Left renal pelvis (tissue), 4 donors: ENCODE measurements at regions not wholly inside any gene's neighbourhood (a gene's known extent, or its start where the extent isn't known, plus 50 kb on each side); places are given as distances from the start of the nearest gene placed in this dataset.
"Not testable (repeated sequence)": the region's sequence is repeated elsewhere in the genome, so short reads cannot be mapped to it uniquely, and the experiment has no call there.

ENCODE experiments used
- DNase-seq, 4 donors: peaks; one replicate each; pipeline ENCODE4 v3.0.0-alpha.2; 2013; ENCODE audit warnings: low read depth in 4 of 4, low spot score in 3 of 4

GRCh38 chr1:206311611-206312273 lies 108.4 kb downstream of the SRGAP2 start:
- DNase-seq: not testable (repeated sequence)

GRCh38 chr1:206312274-206312665 lies 108.9 kb downstream of the SRGAP2 start:
- not testable (repeated sequence) for DNase-seq

DNA sequence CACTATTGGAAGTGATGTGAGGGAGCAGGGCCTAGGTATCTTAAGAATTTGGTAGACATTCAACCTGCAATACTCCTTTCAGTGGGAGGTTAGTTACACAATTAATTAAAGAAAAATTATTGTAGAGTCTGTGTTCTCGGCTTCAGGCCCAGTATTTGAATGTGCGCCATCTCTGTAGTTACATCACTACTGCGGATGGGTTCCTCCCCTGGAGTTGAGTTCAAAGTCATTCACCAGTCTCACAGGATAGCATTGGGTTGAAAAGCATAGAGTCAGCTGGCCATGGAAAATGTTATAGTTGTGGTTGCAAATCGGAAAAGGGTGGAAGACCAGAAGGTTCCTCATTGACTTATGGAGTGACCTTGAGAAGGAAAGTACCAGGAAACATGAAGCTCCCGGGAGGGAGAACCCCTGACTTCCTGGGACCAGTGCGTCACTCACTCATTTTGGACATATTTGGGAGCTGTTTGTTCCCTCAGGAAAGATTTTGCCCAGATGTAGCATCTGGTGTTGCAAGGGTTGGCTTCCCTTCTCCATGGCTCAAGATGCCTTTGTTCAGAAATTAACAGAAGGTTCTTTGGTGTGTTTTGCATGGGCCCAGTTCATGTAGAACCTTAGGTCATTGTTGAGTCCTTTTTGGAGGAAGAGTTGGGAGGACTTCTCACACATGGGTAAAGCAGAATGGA lies 111.8 kb downstream of the SRGAP2 start:
- not testable (repeated sequence) for DNase-seq

GRCh38 chr1:206316901-206317300 lies 113.6 kb downstream of the SRGAP2 start:
- DNase-seq: not testable (repeated sequence)

DNA sequence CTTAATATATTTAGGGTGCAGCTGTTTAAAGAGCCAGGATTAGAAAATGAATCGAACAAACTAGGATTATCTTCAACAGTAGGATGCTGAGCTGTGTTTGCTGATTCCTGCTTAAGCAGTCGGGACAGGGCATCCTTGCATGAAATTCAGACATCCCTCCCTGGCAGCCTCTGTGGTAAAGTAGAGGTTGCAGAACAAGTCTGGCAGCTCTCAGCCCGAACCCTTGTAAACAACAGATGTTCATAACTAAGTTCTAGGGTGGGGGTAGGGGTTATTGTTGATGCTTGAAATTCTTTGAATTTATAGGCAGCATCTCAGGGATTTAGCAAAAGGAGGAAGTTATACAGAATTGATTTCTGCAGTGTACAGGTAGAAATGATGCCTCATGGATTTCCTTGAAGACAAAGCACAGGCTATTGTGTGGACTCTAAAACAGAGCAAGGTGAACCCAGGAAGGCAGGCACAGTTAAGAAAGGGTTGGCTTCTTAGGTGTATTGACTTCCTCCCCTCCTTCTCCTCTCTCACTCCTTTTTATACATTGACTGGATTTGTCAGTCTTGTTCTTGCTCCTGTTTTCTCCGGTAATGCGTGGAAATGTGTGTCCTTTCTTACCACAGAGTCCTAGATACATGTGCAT lies 114.7 kb downstream of the SRGAP2 start:
- not testable (repeated sequence) for DNase-seq

DNA sequence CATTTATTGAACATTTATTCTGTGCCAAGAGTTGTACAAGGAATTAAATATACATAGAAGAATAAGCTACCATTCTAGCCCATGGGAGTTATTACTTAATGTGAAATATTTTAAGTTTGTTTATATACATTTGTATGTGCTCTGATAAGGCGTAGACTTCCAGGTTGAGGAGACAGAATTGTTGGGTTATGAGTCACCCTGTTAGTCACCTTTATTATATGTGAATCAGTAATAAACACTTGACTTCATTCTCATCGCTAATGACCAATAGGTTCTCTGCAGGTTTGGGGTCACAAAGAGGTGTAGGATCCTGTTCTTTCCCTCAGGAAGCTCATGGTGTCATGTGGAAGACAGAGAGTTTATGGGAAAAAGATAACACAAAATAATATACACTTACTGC lies 116.9 kb downstream of the SRGAP2 start:
- DNase-seq: not testable (repeated sequence)

GRCh38 chr1:206326159-206326939 lies 123.0 kb downstream of the SRGAP2 start:
- not testable (repeated sequence) for DNase-seq

DNA sequence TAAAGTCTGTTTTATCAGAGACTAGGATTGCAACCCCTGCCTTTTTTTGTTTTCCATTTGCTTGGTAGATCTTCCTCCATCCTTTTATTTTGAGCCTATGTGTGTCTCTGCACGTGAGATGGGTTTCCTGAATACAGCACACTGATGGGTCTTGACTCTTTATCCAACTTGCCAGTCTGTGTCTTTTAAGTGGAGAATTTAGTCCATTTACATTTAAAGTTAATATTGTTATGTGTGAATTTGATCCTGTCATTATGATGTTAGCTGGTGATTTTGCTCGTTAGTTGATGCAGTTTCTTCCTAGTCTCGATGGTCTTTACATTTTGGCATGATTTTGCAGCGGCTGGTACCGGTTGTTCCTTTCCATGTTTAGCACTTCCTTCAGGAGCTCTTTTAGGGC lies 128.3 kb downstream of the SRGAP2 start:
- not testable (repeated sequence) for DNase-seq

DNA sequence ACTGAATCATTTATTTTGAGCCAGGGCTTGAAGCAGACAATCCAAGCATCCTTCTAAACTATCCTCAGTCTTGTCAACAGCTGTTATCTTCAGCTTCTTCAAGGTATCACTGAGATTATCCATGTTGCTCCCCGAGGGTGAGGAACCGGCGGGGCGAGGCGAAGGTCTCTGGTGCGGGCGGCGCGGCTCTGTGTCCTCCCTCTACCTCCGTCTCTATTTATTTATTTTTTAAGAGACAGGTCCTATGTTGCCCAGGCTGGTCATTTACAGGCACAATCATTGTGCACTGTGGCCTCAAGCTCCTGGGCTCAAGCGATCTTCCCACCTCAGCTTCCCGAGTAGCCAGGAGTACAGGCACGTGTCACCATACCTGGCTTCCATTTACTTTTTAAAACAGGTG lies 130.0 kb downstream of the SRGAP2 start:
- not testable (repeated sequence) for DNase-seq

GRCh38 chr1:206333897-206334296 lies 130.6 kb downstream of the SRGAP2 start:
- DNase-seq: not testable (repeated sequence)

- not testable (repeated sequence) for DNase-seq
Measured at GRCh38 chr1:206334481-206334880, 131.1 kb downstream of the SRGAP2 start.

GRCh38 chr1:206335162-206335561 lies 131.8 kb downstream of the SRGAP2 start:
- not testable (repeated sequence) for DNase-seq

- not testable (repeated sequence) for DNase-seq
Measured at GRCh38 chr1:206335875-206336846, 132.8 kb downstream of the SRGAP2 start.

DNA sequence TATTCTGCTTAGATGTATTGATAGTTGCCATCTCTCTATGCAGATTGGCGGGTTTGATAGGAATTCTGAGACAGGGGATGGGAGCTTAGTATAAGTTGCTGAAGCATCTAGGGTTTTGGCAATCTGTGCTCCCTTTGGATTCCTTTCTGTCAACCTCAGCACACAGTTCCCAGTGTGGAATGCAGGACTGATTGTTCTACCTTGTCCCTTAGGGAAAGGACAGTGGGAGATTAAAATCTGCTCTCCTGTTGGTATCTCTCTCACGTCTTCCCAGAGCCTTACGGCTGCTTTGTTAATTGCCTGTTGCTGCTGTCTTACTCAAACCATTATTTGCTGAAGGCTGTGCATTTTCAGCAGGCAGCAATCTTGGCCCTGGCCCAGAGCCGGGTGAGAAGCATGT lies 133.3 kb upstream of the IKBKE start:
- not testable (repeated sequence) for DNase-seq

DNA sequence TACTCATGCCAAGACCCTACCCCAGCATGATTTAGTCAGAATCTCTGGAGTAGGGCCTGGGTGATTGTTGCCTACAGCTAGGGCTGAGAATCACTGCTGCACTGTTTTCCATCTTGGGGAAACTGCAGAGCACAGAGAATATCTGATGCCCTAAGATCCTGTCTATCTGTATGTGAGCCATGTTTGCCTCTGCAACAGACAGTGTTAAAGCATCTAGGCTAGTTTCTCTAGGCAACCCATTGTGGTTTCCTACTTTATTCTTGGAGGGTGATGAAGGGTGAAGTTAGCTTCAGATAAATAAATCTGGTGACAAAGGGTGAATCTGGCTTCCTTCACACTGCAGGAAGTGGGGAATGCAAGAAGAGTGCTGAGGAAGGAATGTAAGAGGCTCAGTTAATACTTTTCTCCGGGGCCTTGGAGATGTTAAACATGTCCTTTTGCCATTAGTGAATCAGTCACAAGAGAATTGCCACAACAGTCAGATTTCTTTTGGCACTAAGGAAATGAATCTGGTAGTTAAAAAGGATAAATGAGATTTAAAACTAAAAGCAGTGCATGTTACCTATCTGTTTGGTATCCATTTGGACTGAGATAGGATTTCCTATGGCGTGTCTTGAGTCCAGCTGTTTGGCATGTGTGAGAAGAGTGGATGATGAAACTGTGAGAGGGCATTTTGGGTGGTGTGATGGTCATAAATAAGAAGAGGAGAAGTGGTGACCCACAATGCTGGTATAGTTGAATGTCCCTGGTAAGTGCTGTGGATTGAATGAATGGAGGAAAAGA lies 119.6 kb upstream of the IKBKE start:
- not testable (repeated sequence) for DNase-seq

DNA sequence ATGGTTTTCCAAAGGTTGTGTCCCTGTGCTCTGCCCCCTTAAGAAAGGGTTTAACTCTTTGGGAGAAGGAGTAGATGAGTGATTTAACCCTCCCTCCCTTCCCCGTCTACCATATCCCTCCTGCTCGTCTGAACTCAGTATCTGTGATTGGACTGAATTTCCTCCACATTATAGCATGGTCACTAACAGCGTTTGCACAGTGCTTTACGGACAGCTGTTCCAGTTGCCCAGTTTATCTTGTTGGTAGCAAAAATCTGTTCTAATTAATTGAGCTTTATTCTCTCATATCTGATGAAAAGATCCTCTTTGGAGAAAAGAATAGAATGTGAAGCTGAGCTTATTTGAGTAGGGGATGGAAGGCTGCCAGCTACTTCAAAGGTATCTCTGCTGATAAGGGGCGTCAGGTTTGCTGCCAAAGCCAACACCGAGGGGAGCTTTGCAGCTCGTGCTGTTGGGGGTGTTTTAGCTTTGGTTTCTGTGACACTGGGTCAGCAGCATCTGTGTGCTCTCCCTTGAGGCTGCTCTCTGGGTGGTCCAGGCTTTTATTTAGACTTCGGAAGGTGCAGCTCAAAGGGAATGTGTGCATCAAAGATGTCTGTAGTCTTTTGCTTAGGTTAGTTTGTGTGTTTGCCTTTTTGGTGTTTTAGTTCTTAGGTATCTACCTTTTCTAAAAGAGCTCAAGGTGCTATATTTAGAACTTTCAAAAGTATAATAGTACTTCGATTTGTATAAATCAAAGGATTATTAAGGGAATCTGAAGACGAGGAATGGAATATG lies 118.8 kb upstream of the IKBKE start:
- not testable (repeated sequence) for DNase-seq

- not testable (repeated sequence) for DNase-seq
Measured at GRCh38 chr1:206356310-206356709, 114.0 kb upstream of the IKBKE start.

DNA sequence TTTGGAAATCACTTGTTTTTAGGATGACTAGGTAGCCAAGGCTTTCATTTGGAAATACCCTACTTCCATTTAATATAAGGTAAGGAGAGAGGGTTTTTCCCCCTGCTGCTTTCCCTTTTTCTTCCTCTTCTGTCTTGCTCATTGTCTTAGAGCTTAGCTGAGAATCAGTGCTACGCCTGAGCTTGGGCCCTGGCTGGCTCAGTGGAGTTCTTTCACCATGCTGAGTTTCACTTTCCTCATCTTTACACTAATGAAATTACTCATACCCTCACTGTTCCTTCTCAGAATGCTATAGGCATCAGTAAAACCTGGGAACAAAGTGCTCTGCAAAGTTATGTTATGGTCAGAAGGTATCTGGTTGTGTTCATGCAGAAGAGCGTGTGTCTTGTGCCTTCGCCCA lies 112.3 kb upstream of the IKBKE start:
- not testable (repeated sequence) for DNase-seq
